Posterior vena cava (tissue), 2 donors: ENCODE measurements at regions not wholly inside any gene's neighbourhood (a gene's known extent, or its start where the extent isn't known, plus 50 kb on each side); places are given as distances from the start of the nearest gene placed in this dataset.

ENCODE experiments used
- DNase-seq: peaks from one replicate; pipeline ENCODE4 v3.0.0-alpha.2; 2020; ENCODE audit warnings: low spot score
- intact Hi-C, 2 donors: fragments of 100-400 bp; cut with DNase I; formaldehyde crosslinking; loops; one replicate each; pipeline versions ENCODE4 v1.14.1 to v1.14.2; 2022 to 2023
- donor health status: DM: yes; HTN: yes; CAD: no.
- donor health status: DM: yes; HTN: yes; CAD: no.

GRCh38 chr6:45795678-45796077 is 220.0 kb downstream of the CLIC5 start:
- intact Hi-C loops = no loop called here
- DNase-seq = no peak

GRCh38 chr6:45794465-45794864 is 221.2 kb downstream of the CLIC5 start:
- DNase-seq = no peak
- intact Hi-C loops = no loop called here

GRCh38 chr6:45791211-45792168 is 224.2 kb downstream of the CLIC5 start:
- intact Hi-C loops = no loop called here
- DNase-seq = no peak

DNA sequence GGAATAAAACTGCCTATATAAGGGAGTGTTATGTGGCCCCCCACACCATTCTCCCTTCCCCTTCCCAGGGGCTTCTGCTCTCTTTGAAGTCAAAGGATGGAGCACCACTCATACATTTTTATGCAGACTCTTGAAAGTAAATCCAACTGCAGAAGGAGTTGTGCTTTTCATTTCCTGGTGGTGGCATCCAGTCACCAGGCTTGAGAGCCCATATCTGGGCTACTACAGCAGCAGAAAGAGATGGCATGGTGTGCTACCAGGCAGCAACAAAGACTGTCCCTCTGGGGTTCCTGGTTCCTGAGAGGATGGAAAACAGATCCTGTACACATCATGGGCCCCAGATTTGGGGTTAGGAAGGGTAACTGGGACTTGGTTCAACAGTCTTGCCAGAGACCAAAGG is 226.4 kb downstream of the CLIC5 start:
- no peak for DNase-seq
- intact Hi-C loops = no loop called here

DNA sequence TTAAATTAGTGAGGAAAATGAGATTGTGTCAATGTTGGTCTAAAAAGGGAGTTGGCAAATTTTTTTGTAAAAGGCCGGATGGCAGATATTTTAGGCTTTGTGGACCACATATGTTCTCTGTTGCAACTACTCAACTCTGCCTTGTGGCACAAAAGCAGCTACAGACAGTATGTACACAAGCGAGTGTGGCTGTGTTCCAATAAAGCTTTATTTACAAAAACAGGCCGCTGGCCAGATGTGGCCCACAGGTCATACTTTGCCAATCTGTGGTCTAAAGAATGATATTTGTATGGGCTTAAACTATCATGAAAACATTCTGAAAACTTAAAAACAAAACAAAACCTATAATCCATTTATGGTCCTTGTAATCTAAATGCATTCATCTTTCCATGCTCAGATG is 228.3 kb downstream of the CLIC5 start:
- intact Hi-C loops = no loop called here
- no peak for DNase-seq

DNA sequence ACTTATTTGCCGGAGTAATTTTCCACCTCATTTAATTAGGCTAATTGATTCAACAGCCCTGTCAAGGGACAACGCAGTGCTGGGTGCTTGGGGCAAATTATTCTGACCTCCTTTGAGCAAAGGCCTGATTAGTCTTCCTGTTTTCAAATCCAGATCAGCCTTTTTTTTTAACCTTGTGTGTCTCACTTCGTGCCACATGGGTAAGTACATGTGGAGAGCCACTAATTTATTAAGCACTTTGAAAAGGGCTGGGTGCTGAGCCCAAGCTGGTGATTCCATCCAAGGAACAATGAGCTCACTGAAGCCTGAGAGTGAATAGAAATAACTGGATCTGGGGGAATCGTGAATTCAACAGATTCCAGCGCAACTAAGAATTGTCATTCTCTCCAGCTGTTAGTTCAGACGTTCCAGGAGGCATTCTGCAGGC is 229.3 kb downstream of the CLIC5 start:
- DNase-seq = no peak

GRCh38 chr6:45784250-45784649 is 231.4 kb downstream of the CLIC5 start:
- intact Hi-C loops = no loop called here
- no peak for DNase-seq

More for the DNA sequence above, 229.3 kb downstream of the CLIC5 start:
- intact Hi-C loops = no loop called here

GRCh38 chr6:45783716-45784115 is 231.9 kb downstream of the CLIC5 start:
- DNase-seq = no peak
- intact Hi-C loops = no loop called here

- DNase-seq = no peak
- intact Hi-C loops = no loop called here
Observed at GRCh38 chr6:45781890-45782289, 233.8 kb downstream of the CLIC5 start.

GRCh38 chr6:45780523-45780922 is 235.1 kb downstream of the CLIC5 start:
- intact Hi-C loops = no loop called here
- DNase-seq = no peak

DNA sequence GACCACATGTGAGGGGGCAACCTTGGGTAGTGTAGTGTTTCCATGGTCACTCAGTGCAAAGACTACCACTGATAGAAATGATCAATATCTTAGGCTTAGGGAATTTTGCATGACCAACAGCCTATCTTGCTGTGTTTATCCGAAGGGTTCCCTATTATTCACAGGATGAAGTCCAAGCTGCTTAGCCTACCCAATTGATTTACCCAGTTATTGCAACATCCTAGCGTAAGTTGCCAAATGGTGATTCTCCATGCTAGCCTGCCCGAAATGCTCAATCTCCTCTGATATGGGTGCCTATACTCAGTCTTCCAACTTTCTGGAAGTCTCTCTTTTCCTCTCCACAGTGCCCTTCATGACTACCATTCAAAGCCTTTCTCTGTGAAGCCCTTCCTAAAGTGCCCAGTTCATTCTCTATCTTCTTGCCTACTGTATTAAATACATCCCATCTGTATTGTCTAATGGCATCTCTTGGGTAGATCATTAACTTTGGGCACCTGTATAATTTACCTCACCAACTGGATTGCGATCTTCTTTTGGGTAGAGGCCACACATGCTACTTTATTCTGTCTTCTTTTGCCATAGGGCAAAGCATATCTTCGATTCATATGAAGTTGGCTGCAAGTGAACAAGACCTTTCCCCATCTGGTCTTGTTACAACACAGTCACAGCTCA is 240.5 kb downstream of the CLIC5 start:
- DNase-seq = no peak
- intact Hi-C loops = no loop called here

DNA sequence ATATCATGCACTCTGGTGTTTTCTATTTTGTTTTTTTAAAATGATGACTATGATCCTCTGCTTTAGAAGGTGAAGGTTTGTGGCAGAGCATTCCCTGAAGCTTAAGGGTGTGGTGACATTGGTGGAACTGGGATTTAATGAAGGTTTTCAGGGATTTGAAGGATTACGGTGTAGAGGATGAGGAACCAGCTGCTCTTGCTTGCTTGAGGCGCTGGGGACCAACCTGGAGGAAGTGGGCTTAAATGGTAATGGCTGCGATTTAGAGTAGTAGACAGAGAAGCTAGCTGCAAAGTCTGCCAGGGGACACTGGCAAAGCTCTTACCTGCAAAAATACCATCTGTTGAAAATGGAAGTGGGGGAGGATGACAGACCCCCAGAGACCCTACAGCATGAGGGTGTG is 241.8 kb downstream of the CLIC5 start:
- no peak for DNase-seq
- intact Hi-C loops = no loop called here

- no peak for DNase-seq
- intact Hi-C loops = no loop called here
Observed at GRCh38 chr6:45772886-45773495, 242.7 kb downstream of the CLIC5 start.

DNA sequence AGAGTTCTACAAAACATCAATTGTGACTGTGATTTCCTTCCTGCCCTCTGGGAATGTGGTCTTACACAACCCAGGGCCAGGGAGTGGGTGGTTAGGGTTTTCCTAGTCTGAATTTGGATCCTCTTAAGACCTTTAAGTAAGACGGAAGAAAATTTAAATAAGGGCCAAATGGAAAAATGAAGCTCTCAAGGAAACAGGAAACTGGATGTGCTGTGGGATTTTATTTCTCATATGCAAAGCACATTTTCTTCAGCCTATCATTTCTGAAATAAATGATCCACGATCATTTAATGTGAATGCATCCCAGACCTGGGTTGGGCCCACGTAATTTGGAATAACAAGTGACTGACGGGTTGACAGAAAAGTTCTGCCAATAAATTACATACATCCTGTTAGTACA is 243.6 kb downstream of the CLIC5 start:
- no peak for DNase-seq
- intact Hi-C loops = no loop called here

DNA sequence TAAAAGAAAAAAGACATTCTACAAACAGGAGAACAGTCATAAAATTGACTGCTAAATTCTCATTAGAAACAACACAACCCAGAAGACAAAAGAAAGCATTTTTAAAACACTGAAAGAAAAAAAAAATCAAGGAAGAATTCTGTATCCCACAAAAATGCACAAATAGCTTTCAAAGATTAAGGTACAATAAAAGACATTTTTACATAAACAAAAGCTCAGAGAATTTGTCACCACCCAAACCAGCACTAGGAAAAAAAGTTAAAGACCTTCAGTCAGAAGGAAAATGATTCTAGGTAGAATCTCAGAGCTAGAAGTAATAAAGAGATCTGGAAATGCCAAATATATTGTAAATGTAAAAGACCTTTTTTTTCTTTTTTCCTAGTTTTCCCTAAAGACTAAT is 252.4 kb downstream of the CLIC5 start:
- intact Hi-C loops = no loop called here
- no peak for DNase-seq

DNA sequence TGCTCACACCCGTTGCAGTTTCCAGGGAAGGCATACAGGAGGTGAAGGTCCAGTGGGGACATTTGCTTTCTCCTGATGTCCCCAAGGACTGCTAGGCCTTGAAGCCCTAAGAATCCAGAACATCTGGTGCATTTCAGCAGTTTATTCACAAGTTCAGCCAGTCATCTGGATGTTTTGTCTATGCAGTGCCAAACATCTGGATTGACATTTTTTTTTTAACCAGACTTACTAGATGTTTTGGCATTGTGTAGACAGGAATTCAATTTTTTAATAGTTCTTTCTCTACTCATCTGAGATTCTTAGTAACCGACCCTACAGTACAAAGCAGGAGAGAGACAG is 256.2 kb downstream of the CLIC5 start:
- no peak for DNase-seq
- intact Hi-C loops = no loop called here

DNA sequence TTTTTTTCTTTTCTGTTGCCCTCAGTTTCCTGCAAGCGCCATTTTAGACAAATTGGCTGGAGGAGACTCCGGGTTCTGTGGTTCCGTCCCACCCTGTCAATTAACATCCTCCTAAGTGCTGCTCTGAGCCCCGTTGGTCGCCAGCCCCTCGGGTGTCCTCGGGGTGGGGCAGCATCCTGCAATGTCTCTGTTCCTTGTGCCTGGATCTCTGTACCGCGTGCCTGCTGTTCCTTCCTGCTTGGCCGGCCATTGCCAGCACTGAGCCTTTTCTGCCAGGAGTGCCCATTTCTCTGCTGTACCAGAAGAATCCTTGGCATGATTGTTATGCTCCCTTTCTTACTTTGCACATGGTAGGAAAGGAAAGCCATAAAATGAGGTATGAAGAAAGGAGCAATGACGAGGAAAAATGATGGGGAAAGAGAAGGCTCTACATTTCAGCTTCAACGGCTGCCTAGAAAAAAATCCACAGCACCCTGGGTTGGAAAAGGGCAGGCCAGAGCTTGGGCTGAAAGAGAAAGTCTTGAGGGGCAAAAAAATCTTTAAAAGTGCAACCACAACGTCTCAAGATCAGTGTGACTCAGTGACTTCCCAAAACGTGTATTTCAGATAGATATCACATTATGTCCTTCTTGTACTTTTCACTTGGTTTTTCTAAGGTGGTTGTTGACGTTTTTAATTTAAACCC is 256.7 kb downstream of the CLIC5 start:
- DNase-seq = no peak
- intact Hi-C loops = no loop called here

GRCh38 chr6:45757443-45758130 is 258.1 kb downstream of the CLIC5 start:
- intact Hi-C loops = no loop called here
- DNase-seq = no peak

GRCh38 chr6:45756606-45757005 is 259.1 kb downstream of the CLIC5 start:
- DNase-seq = no peak
- intact Hi-C loops = no loop called here
